H1 (cell line): ENCODE measurements at regions not wholly inside any gene's neighbourhood (a gene's known extent, or its start where the extent isn't known, plus 50 kb on each side); places are given as distances from the start of the nearest gene placed in this dataset.

ENCODE experiments used
- ASH2L ChIP-seq: fragments of 200-600, 300-600 bp; sonication (generic); IDR thresholded peaks from one replicate; pipeline ENCODE4 v1.7.1; 2017; ENCODE audit warnings: low read length
- KDM1A ChIP-seq: fragments of 200-600, 300-600 bp; sonication (generic); IDR thresholded peaks from 2 replicates; pipeline ENCODE4 v1.7.1; 2016; ENCODE audit warnings: mild to moderate bottlenecking, low read length, borderline replicate concordance
- RAD21 ChIP-seq, 2 experiments: IDR thresholded peaks in 1 of 2; conservative IDR thresholded peaks in 1 of 2; 2 replicates each; pipeline ENCODE4 v1.6.1; 2011; ENCODE audit warnings: low read depth in 2 of 2, low read length in 2 of 2, improper control_type of control experiment in 1 of 2, inconsistent platforms in 1 of 2, mild to moderate bottlenecking in 1 of 2, moderate library complexity in 1 of 2
- RFX5 ChIP-seq: IDR thresholded peaks from 2 replicates; pipeline ENCODE4 v1.6.1; 2011; ENCODE audit warnings: low read depth, low read length, improper control_type of control experiment, borderline replicate concordance
- TAF1 ChIP-seq: IDR thresholded peaks from 2 replicates; pipeline ENCODE4 v1.6.1; 2011; ENCODE audit warnings: mild to moderate bottlenecking, low read depth, low read length

DNA sequence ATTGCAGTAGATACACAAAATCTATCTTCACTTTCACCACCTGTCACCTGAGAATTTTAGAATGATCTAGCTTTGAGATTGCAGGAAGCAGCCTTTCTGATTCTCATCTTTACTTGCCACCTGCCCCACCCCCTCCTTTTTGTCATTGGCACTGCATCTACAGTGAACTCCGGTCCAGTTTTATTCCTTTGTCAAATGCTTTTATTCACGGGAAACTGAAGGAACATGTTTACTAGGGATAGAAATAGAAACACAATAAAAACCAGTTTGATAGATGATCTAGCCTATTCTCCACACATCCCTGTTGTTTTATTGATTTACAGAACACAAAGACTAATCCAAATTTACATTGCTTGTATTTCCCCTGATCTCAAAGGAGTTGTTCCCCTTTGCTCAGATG is 471.7 kb upstream of the STXBP6 start (continued):
- TF ChIP-seq KDM1A (no peak), RAD21 (IDR thresholded peaks at IDR 0.05 in 1 of 2, conservative IDR thresholded peaks at IDR 0.05 in 1 of 2; ENCODE audit: low read depth in 2 of 2, low read length in 2 of 2) (no peak), TAF1 (no peak), ASH2L (no peak), RFX5 (no peak)
- TF ChIP-seq, all 59 proteins: peak for 0
